T1000 (cell line): ENCODE measurements at regions not wholly inside any gene's neighbourhood (a gene's known extent, or its start where the extent isn't known, plus 50 kb on each side); places are given as distances from the start of the nearest gene placed in this dataset.

ENCODE experiments used
- DNase-seq: peaks from one replicate; lab custom pipeline; 2025; ENCODE audit warnings: mixed read lengths; lab: John Stamatoyannopoulos, UW

DNA sequence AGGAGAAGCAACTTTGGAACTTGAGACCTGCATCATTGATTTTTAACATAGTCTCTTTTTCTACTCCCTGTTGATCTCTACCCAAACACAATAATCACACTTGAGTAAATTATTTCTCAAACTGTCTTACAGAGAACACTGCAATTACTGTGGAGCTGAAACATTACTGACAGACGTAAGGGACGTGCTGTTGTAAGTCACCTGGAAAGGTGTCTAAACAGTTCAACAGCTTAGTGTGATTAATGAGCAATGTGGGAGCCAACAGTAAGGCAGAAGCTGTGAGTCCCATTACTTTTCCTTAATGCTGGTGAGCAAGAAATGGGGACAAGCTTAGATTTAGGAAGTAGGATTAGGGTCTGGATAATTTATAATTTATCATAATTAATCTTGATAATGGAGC lies 265.7 kb downstream of the DLEU7 start:
- DNase-seq = no peak

DNA sequence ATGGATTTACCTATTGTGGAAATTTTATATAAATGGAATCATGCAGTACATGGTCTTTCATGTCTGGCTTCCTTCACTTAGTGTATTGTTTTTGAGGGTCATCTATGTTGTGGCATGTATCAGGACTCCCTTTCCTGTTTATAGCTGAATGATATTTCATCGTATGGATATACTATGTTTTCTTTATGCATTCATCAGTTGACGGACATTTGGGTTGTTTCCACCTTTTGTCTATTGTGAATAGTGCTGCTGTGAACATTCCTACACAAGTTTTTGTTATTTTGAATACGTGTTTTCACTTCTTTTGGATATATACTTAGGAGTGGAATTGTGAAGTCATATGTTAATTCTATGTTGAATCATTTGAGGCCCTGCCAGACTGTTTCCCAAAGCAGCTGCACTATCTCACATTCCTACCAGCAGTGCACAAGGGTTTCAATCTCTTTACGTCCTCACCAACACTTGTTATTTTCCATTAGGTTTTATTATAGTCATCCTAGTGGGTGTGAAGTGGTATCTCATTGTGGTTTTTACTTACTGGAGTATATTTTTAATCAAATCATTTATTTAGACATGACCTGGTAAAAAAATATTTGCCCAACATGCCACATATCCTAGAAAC lies 262.7 kb downstream of the DLEU7 start:
- DNase-seq = no peak

DNA sequence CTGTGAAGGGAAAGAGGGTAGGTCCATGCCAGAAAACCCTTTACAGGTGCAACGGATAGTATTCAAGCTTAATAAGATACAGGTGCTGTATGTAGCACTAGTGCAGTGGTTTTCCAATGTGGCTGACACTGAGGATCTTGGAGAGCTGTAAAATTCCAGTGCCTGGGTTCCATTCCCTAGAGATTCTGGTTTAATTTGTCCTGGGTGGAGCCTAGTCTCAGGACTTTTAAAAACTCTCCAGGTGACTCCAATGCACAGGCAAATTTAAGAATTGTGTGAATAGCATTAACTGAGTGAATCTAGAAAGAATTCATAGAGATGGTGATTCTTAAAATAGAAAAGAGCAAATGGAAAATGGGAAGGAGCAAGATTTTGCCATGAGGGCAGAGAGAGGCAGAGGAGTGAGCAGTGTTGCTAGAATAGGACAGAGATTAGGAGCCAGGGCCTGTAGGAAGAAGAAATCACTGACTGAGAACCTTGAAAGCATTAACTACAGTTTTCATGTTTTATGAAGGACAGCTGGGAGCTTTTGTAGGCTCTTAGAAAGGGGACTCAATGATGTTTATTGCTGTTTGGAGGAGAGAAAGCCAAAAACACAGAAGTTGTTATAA lies 261.8 kb downstream of the DLEU7 start:
- no peak for DNase-seq

DNA sequence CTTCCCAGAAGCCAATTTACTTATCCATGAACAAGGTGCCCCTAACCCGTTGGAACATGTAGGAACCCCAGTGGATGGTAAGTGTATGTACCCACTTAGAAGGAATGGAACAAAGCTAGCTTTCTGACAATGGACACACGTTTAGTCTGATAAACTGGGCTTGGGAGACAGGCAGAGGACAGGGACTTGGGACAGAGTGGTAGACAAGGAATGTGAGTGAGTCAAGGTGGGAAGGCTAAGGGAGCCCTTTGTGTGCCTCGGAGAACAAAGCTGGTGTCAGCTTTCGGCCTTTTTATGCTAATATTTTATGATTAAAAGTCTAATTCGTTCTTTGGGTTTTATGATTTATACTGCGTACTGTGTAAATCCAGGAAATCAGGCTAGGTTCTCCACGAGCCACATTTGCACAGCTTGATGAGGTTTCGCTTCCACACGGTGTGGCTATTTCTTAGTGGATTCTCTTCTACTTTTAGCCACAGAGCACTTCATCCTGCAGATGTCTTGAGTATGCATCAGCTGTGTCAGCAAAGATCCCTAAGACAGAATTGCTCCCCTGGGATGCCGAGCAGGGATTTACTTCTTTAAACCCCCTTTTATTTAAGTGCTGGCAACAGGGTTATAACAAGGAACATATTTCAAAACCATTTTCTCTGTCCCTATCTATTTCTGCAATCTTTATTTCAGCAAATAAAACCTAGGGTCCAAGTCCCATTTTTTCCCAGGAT lies 258.5 kb downstream of the DLEU7 start:
- DNase-seq = no peak

DNA sequence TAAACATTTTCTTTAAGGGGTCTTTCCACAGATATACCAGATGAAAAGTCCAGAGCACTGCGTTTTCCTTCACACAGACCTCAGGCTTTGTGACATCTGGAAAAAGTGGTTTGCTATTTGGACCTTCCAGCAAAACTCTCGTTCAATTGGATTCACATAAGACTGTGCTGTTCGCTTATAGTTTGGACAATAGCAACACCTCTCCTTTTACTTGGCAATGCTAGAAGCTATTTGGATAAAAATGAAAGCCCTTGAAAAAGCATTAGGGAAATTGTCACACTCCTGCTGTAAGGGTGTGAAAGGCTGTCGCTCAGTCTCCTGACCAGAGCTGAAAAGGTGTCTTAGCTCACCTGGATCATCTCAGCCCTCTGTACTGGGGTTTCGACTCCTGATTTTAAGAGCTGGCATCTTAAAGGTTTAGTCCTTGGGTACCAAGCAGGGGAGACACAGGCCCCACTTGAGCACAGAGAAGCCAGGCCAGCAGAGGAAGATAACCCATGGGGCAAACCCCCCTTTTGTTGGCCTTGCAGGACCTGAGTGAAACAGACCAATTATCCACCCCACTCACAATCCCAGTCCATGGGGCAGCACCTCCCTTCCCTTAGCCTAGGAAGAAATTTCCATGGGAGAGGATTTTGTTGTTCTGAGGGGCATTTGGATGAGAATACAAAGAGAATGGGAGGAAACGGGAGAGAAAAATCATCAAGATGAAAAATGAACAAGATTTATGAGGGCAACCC lies 257.6 kb downstream of the DLEU7 start:
- DNase-seq = no peak

DNA sequence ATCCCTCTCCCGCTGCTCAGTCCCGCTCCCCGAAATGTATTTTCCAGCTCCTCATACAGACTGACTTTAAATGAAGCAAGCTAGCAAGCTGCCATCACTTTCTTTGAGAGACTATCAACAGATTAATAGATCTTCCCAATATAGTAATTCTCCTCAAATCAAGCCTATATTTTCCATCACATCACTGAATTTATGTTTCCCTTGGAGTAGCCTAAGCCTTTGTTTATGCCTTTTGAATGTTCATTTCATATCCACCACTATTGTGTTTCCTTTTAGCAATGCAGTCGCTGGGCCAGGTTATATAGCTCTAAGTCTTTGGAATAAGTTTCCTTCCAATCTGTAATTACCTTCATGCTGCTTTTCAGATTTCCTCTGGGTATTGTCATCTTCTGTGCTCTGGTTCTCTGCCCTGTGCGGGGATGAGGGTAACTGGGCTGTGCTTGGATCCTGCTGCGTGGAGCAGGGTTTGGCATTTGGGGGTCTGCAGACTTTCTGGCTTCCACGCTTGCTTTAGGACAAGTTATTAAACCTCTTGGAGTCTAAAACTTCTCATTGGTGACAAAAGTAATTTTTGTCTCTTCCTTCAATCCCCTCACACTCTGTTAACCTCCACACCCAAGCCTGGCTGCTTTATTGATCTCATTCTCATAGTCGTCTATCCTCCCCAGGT lies 256.9 kb downstream of the DLEU7 start:
- DNase-seq = no peak

DNA sequence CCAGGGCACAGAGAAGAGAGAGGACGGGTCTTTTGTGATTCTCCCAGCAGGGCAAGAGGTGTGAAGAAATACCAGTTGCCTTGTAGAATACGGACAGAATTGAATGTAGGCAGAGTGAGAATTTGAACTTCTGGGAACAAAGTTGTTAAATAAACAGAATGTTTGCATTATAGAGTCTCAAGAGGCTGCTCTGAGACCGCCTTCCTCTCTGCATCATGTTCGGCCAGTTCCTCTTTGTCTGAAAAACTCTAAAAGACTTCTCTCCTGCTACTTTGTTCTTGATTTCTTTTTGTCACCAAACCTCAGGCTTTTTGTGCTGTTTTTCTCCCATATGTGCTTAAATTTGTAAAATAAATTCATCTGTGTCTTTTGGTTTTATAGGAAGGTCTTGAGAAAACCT lies 256.4 kb downstream of the DLEU7 start:
- no peak for DNase-seq

DNA sequence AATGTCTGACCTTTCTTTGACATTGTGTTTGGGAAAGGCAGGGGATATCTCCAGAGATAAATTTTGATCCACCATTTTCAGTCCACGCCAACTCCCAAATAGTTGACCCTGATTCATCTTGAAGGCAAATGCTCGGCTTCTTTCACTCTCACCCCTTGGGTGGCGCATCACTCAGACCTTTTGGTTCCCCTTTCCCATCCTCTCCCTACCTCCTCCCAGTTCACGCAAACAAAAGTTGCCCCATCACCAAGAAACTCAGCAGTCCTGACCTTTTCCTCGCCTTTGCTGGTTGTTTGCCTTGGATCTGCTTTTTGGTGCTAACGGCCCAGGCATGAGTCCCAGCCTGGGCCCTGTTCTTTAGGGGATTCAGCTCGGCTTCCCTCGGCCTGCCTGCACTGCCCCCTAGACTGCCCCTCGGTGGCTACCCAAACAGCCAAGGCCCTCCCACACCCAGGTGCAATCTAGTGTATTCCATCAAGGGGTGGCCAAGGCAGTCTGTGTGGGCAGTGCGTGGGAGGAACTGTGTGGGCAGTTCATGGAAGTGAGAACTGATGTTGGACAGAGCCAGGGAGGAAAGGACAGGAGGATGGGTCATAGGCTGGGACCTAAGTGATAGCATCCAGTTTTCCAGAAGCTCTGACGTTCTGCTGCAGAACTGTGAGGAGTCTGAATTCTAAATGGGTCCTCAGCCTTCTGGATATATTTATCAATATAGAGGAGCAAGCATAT lies 255.7 kb downstream of the DLEU7 start:
- DNase-seq = no peak

DNA sequence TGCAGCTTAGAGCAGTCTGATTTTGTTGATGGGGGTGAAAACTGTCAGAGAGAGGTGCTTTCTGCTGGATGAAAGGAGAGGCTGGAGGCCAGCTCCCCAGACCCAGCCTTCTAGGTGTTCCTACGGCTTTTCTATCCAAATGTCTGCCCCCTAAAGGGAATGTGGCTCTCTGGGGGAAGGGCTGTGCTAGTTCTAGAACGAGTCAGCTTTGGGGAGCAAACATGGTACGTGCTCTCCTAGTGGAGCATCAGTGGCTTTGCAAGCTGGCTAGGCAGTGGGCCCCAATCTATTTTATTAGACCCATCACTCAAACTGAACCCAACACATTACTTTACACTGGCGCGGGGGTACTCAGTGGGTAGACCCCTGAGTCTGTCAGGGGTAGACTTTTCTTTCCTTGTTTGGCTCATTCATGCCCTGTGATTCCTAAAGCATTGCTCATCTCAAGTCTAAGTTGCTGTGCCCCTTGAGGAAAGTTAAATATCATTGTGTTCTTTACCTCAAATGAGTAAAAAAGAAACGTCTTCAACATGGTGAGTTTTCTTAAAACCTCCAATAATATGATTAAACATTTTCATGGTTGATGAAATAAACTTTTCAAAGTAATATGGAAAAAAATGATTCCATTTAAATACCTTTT lies 254.9 kb downstream of the DLEU7 start:
- DNase-seq = no peak

DNA sequence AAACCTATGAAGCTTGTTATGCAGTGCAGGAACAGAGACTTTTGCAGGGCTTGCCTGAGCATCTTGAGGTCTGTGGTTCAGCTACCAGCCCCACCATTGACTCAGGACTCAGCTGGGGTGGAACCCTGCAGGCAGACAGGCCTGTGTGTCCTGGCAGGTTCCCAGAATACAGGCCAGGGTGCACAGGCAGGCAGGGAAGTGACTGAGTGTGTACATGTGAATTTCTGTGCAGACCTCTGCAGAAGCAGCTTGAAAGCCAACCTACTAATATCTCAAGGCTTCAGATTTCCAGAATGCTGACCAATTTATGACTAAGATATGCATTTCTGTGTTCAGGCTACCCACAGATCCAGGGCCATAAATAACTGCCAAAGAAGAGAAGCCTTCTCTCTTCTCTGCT lies 254.4 kb downstream of the DLEU7 start:
- DNase-seq = no peak

DNA sequence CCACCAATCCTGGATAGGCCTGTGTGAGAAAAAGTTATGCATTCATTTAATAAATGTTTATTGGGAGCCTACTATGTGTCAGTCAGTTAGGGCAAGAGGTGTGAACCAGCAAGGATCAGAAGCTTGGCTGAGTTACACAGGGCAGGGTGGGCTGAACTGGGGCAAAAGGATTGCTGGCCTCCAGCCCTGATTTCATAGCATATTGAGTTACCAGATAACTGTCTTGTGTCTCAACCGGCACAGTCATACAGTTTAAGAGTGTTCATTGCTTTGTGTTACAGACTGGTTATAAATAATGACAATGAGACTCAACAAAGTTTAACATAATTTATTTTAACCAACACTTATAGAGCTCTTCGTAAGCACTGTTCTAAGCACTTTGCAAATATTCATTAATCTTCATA lies 253.8 kb downstream of the DLEU7 start:
- peak; percentile 15 for DNase-seq

DNA sequence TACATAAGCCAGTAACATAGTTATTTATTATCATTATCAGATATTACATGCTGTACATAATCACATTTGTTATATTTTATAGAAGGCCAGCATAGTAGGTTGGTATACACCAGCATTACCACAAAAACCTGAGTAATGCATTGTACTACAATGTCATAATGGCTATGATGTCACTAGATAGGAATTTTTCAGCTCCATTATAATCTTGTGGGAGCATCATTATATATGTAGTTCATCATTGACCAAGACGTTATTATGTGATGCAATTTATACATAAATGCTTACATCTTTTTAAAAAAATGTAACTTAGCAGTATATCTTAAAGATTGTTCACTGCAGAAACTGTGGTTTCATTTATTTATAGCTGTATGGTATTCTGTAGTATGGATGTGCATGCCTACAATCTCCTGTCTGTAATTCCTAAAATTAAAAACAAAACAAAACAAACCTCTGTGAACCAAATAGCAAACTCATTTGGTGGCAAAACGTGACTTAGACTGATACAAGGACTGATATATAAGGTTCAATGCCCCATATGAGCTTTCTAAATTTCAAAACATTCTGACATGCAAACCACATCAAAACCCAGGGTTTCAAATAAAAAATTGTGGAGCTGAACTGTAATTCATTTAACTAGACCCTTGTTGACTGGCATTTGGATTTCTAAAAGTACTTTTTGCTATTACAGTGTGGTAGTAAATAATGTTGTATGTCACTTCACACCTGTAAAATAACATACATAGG lies 250.9 kb downstream of the DLEU7 start:
- DNase-seq = no peak

DNA sequence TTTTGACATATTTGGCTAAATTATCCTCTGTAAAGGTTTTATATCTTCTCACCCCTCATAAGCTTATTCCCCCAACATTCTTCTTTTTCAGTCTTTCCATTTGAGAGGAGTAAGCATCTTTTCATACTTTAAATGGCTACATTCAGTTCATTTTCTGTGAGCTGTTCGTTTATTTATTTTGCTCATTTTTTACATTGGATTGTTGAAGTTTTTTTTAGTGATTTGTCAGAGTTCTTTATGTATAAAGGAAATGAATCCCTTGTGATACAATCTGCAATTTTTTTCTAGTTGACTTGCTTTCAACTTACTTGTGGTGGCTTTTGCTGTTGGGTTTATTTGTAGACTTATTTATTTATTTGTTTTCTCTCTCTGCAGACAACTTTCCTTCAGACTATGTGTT lies 250.3 kb downstream of the DLEU7 start:
- no peak for DNase-seq

DNA sequence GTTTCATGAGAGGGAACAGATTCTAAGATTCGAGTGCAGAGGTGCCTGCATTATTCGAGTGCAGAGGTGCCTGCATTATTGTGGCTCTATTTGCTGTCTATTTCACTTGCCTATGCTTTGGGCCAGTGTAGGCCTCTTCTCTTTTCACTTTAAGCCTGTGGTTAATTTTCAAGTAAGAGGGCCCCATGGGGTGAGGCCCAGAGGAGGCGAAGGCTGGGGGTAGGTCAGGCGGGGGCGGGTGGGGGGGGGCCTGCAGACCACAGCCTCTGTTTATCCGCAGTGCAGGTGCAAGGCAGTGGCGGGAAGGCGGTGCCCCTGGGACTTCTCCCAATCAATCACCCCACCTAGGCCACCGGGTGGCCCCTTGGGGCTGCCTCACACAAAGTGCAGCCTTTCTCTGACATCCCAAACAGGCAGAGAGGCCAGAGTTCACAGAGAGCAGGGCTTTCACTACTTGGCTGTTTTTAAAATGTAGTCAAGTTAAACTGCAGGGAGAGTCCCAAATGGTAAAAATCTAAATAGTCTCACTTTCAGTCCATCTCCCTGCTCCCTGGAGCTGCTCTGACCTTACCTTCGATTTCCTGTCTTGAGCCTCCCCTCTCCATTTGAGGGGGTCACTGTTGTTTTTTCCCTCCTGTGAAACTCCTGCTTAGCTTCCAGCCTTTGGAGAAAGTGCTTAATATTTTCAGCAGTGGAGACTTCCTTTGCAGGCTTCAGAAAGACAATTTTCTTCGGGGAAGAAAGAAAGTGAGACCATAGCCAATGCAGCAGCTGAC lies 249.0 kb downstream of the DLEU7 start:
- no peak for DNase-seq

DNA sequence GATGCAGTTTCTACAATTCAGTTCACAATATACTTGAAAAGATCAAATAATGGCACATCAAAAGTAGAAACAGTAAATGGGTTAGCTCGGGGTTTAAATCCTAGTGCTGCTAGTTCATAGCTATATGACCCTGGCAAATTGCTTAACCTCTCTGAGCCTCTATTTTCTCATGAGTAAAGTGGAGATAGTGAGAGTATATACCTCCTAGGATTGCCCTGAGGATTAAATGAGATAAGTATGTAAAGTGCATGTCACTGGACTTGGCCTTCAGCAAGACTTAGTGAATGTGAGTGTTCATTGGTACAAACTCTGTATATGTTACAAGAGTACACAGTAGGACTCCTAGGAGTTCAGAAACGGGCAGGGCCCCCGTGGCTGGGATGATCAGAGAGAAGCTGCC lies 248.3 kb downstream of the DLEU7 start:
- DNase-seq = no peak

DNA sequence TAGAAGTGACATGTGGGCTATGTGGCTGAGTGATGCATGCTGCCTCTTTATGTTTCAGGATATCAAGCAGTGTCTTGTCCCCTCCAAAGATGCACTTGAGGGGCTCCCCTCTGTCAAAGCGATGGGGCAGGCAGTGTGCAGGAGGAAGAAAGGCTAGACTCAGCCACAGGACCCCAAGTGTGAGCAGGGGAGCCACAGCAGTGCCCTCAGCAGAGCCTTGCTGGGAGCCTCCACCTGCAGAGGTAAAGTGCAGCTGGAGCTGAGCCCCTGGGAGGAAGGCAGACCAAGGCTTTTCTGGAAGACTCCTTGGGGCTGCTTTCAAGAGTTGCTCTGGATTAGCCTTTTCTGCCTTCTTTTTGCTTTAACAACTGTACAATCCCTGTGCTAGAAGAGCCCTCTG lies 247.3 kb downstream of the DLEU7 start:
- DNase-seq = no peak

DNA sequence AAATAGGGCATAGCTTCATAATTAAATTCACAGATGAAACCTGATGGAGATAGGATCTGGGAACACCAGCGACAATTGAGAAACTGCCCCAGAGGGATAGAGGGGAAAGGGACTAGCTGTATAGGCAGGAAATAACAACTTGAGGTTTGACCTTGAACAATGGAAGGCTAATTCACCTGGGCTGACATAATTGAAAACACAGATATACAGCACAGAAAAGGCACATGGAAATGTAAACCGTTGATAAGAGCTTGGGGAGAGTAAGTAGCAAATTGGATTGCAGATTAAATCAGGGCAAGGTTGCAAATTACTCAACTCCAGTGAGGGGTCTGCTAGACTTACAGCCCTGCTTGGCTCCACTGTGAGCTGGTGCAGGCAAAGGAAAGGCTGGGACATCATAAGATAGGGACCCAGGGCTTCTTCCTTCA lies 246.7 kb downstream of the DLEU7 start:
- no peak for DNase-seq

DNA sequence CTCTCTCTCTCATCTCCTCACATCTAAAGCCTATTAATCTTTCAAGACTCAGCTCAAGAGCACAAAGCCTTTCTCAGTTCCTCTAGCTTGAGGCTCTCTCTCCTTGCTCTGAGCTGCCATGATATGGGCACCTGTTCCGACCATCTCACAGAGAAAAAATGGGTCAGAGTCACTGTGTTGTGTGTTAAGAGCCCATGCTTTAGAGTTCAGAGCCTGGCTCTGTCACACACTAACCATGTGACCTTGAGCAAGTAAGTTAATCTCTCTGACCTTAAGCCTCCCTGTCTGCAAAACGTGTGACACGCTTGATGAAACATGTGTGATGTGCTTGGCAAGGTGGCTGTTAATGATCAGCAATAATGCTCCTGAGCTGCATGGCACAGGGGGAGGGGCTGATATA lies 245.2 kb downstream of the DLEU7 start:
- no peak for DNase-seq

DNA sequence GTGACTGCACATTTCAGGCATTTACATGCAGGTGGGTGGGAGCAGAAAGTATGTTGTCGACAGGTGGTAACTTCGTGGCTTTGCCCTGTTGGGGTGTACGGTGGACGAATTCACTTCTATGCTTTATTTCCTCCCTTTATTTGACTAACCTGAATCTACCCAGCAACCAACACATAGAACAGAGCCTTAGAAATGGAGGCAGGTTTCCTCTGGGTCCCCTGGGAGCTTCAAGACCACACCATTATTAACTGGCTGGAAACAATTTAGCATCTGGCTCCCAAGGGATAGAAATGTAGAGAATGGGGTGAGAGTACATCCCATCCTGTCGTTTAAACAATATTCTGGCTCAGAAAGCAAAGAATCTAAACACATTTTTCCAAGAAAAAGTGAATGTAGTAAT lies 244.4 kb downstream of the DLEU7 start:
- DNase-seq = no peak

DNA sequence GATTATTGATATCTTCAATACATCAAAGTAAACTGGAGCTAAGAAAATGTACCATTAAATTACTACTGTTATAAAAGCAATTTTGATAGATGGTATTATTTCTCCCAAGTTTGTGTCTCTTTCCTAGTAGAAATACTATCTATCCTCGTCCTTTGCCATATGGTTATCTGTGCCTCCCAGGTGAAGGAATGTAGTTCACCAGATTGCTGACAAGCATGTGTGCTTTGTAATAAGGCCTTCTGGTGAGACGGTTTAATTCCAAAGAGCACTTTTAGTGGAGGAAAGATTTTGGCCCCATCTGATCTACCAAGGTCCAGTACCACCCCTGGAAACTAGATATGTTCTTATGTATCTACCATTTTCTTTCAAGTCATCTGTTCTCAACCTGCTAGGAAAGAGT lies 243.6 kb downstream of the DLEU7 start:
- no peak for DNase-seq
